CD14-positive monocyte (primary cell): ENCODE measurements at regions not wholly inside any gene's neighbourhood (a gene's known extent, or its start where the extent isn't known, plus 50 kb on each side); places are given as distances from the start of the nearest gene placed in this dataset.

Source experiments
- DNase-seq, 3 donors: peaks; one replicate each; pipeline ENCODE4 v3.0.0-alpha.2; 2011 to 2022
- H2AFZ ChIP-seq: 2 replicates; pipeline ENCODE4 v1.6.0; 2012; ENCODE audit warnings: mild to moderate bottlenecking, low read depth, low read length, inconsistent platforms; ENCODE audit not compliant: insufficient read depth, poor library complexity, severe bottlenecking
- H3K27ac ChIP-seq, 2 donors: 1 replicate in 1 of 2; 2 replicates in 1 of 2; pipeline ENCODE4 v1.5.1; 2012 to 2013; ENCODE audit warnings: low read length in 2 of 2, control low read depth in 1 of 2, inconsistent platforms in 1 of 2, low read depth in 1 of 2, mild to moderate bottlenecking in 1 of 2
- H3K27me3 ChIP-seq, 2 donors: one replicate each; pipeline versions ENCODE4 v1.6.0 to v1.6.1; 2011 to 2013; ENCODE audit warnings: low read length in 2 of 2; ENCODE audit not compliant: control insufficient read depth in 2 of 2, insufficient read depth in 2 of 2
- H3K36me3 ChIP-seq, 2 donors: replicated peaks in 1 of 2; 1 replicate in 1 of 2; 2 replicates in 1 of 2; pipeline versions ENCODE4 v1.5.1 to v1.6.1; 2012 to 2013; ENCODE audit warnings: low read length in 2 of 2, control low read depth in 1 of 2, inconsistent platforms in 1 of 2, mild to moderate bottlenecking in 1 of 2; ENCODE audit not compliant: insufficient read depth in 2 of 2, control insufficient read depth in 1 of 2
- H3K4me1 ChIP-seq, 2 donors: 1 replicate in 1 of 2; 2 replicates in 1 of 2; pipeline versions ENCODE4 v1.5.1 to v1.6.1; 2012 to 2013; ENCODE audit warnings: low read length in 2 of 2, control low read depth in 1 of 2, inconsistent platforms in 1 of 2, mild to moderate bottlenecking in 1 of 2, moderate library complexity in 1 of 2; ENCODE audit not compliant: insufficient read depth in 2 of 2, control insufficient read depth in 1 of 2
- H3K4me2 ChIP-seq: replicated peaks from 2 replicates; pipeline ENCODE3; 2012; ENCODE audit warnings: low read length, moderate library complexity, mild to moderate bottlenecking; ENCODE audit not compliant: poor library complexity, severe bottlenecking; ENCODE audit errors: extremely low read depth
- H3K4me3 ChIP-seq, 3 experiments: fragments of 200-600 bp in 1 of 3; sonication (generic) in 1 of 3; replicated peaks in 1 of 3; 1 replicate in 2 of 3; 2 replicates in 1 of 3; pipeline ENCODE4 v1.5.1; 2011 to 2013; ENCODE audit warnings: low read length in 3 of 3, mild to moderate bottlenecking in 3 of 3, control low read depth in 2 of 3, low read depth in 2 of 3, inconsistent platforms in 1 of 3, moderate library complexity in 1 of 3
- H3K79me2 ChIP-seq: 2 replicates; pipeline ENCODE4 v1.6.0; 2012; ENCODE audit warnings: mild to moderate bottlenecking, control low read depth, inconsistent platforms, low read length, moderate library complexity; ENCODE audit not compliant: insufficient read depth
- H3K9ac ChIP-seq: 2 replicates; pipeline ENCODE4 v1.6.0; 2017; ENCODE audit warnings: low read length, mild to moderate bottlenecking; ENCODE audit not compliant: insufficient read depth, poor library complexity, severe bottlenecking
- H3K9me3 ChIP-seq, 2 donors: replicated peaks in 1 of 2; 1 replicate in 1 of 2; 2 replicates in 1 of 2; pipeline versions ENCODE4 v1.5.1 to v1.6.1; 2012 to 2013; ENCODE audit warnings: low read length in 2 of 2, control low read depth in 1 of 2; ENCODE audit not compliant: control insufficient read depth in 1 of 2, insufficient read depth in 1 of 2
- H4K20me1 ChIP-seq: 2 replicates; pipeline ENCODE4 v1.6.0; 2012; ENCODE audit warnings: mild to moderate bottlenecking, low read length, control low read depth, moderate library complexity; ENCODE audit not compliant: insufficient read depth
- H3K27ac Mint-ChIP-seq, 7 donors: one replicate each; pipeline ENCODE4 v1.8.0; 2020; ENCODE audit warnings: mild to moderate bottlenecking in 7 of 7, mixed read lengths in 7 of 7, moderate library complexity in 6 of 7, inconsistent platforms in 2 of 7
- H3K27me3 Mint-ChIP-seq, 3 donors: one replicate each; pipeline ENCODE4 v1.8.0; 2021 to 2022; ENCODE audit warnings: low read depth in 3 of 3, mild to moderate bottlenecking in 3 of 3, mixed read lengths in 3 of 3, moderate library complexity in 3 of 3, inconsistent platforms in 1 of 3
- H3K36me3 Mint-ChIP-seq, 2 donors: one replicate each; pipeline ENCODE4 v1.8.0; 2020; ENCODE audit warnings: mixed read lengths in 2 of 2, inconsistent platforms in 1 of 2, mild to moderate bottlenecking in 1 of 2
- H3K4me1 Mint-ChIP-seq: one replicate; pipeline ENCODE4 v1.8.0; 2020; ENCODE audit warnings: mild to moderate bottlenecking, mixed read lengths
- H3K4me3 Mint-ChIP-seq, 2 donors: one replicate each; pipeline ENCODE4 v1.8.0; 2020; ENCODE audit warnings: mild to moderate bottlenecking in 2 of 2, mixed read lengths in 2 of 2, moderate library complexity in 1 of 2
- H3K9me3 Mint-ChIP-seq, 7 donors: one replicate each; pipeline ENCODE4 v1.8.0; 2020 to 2022; ENCODE audit warnings: mixed read lengths in 7 of 7, mild to moderate bottlenecking in 6 of 7, moderate library complexity in 6 of 7, inconsistent platforms in 2 of 7
- WGBS: methylation state at CpG from one replicate; pipeline ENCODE4 v1.1.5; 2013; ENCODE audit warnings: missing lambda C conversion rate; ENCODE audit not compliant: insufficient coverage; 5-methylcytosine and 5-hydroxymethylcytosine counted together
- intact Hi-C, 2 donors: fragments of 100-400 bp; cut with micrococcal nuclease; formaldehyde crosslinking; loops; one replicate each; pipeline versions ENCODE4 v1.15.0 to v1.15.1; 2023
- TF ChIP-seq, protein P1 (sequence below): fragments of 200-600 bp; IDR thresholded peaks from one replicate; pipeline ENCODE4 v1.8.0; 2022; ENCODE audit warnings: antibody characterized with exemption, mild to moderate bottlenecking

- Mint-ChIP-seq H3K4me1 (peaks cover 6% of the 10 kb centered on the region), H3K27ac (no peak overlapping the region), H3K27me3 (peaks cover 0 to 4% (median 0%) of the 10 kb centered on the region in 3 donors), H3K9me3 (no peaks in the 10 kb centered on the region), H3K4me3 (no peak overlapping the region), H3K36me3 (no peaks in the 10 kb centered on the region)
- Histone ChIP-seq H3K27me3 (no peaks in the 10 kb centered on the region), H4K20me1 (no peaks in the 10 kb centered on the region), H3K27ac (no peak overlapping the region), H3K4me2 (no peak overlapping the region), H3K4me3 (no peak overlapping the region), H3K36me3 (no peaks in the 10 kb centered on the region), H3K79me2 (no peaks in the 10 kb centered on the region), H2AFZ (no peak overlapping the region), H3K4me1 (peaks cover 0 to 3% of the 10 kb centered on the region in 2 donors), H3K9me3 (no peaks in the 10 kb centered on the region), H3K9ac (no peak overlapping the region)
- TF ChIP-seq, protein P1, sequence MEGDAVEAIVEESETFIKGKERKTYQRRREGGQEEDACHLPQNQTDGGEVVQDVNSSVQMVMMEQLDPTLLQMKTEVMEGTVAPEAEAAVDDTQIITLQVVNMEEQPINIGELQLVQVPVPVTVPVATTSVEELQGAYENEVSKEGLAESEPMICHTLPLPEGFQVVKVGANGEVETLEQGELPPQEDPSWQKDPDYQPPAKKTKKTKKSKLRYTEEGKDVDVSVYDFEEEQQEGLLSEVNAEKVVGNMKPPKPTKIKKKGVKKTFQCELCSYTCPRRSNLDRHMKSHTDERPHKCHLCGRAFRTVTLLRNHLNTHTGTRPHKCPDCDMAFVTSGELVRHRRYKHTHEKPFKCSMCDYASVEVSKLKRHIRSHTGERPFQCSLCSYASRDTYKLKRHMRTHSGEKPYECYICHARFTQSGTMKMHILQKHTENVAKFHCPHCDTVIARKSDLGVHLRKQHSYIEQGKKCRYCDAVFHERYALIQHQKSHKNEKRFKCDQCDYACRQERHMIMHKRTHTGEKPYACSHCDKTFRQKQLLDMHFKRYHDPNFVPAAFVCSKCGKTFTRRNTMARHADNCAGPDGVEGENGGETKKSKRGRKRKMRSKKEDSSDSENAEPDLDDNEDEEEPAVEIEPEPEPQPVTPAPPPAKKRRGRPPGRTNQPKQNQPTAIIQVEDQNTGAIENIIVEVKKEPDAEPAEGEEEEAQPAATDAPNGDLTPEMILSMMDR = no peak
- no peak for DNase-seq
- intact Hi-C loops = no loop called here
Measured at GRCh38 chr5:61600123-61600444, 268.0 kb downstream of the ZSWIM6 start.

GRCh38 chr5:61600945-61601511 is 269.0 kb downstream of the ZSWIM6 start:
- no peak for DNase-seq
- no peaks in the 10 kb centered on the region for H3K9me3 ChIP-seq
- H4K20me1 ChIP-seq = no peaks in the 10 kb centered on the region
- WGBS = no CpG with 5 or more reads among the region's 5 CpGs
- Mint-ChIP-seq H3K4me1 (peaks cover 8% of the 10 kb centered on the region), H3K27ac (no peak overlapping the region), H3K9me3 (no peaks in the 10 kb centered on the region), H3K4me3 (no peak overlapping the region), H3K36me3 (no peaks in the 10 kb centered on the region), H3K27me3 (peaks cover 0 to 4% (median 0%) of the 10 kb centered on the region in 3 donors)
- H3K36me3 ChIP-seq = no peaks in the 10 kb centered on the region
- no peak overlapping the region for H3K4me2 ChIP-seq
- no peak overlapping the region for H3K9ac ChIP-seq
- peaks cover 0 to 3% of the 10 kb centered on the region in 2 donors for H3K4me1 ChIP-seq
- intact Hi-C loops = no loop called here
- no peak overlapping the region for H3K4me3 ChIP-seq
- no peak overlapping the region for H2AFZ ChIP-seq
- TF ChIP-seq, protein P1 = no peak
- no peaks in the 10 kb centered on the region for H3K79me2 ChIP-seq
- H3K27me3 ChIP-seq = no peaks in the 10 kb centered on the region
- no peak overlapping the region for H3K27ac ChIP-seq
